Stimulated activated CD8-positive, alpha-beta memory T cell treated with anti-CD3 and anti-CD28 coated beads, Interleukin-15, amount 100 ng/mL, for 1 hour (primary cell): ENCODE measurements at regions not wholly inside any gene's neighbourhood (a gene's known extent, or its start where the extent isn't known, plus 50 kb on each side); places are given as distances from the start of the nearest gene placed in this dataset.

Experiments
- DNase-seq: peaks from one replicate; pipeline ENCODE4 v3.0.0-alpha.2; 2020; ENCODE audit warnings: low read depth

- no peak for DNase-seq
Measured at GRCh38 chr17:79521225-79521624, 89.6 kb downstream of the RBFOX3 start.

GRCh38 chr17:79520167-79521165 is 90.4 kb downstream of the RBFOX3 start:
- DNase-seq, result no peak

- DNase-seq, result no peak
Measured at GRCh38 chr17:79519601-79520000, 91.2 kb downstream of the RBFOX3 start.

- DNase-seq, result no peak
Measured at GRCh38 chr17:79518585-79519523, 92.0 kb downstream of the RBFOX3 start.

- no peak for DNase-seq
Measured at GRCh38 chr17:79517827-79518584, 92.8 kb downstream of the RBFOX3 start.

GRCh38 chr17:79515646-79516571 is 94.9 kb downstream of the RBFOX3 start:
- DNase-seq, result no peak

GRCh38 chr17:79515110-79515509 is 95.7 kb downstream of the RBFOX3 start:
- no peak for DNase-seq

- no peak for DNase-seq
Measured at GRCh38 chr17:79513820-79514535, 96.9 kb downstream of the RBFOX3 start.

- DNase-seq, result no peak
Measured at GRCh38 chr17:79513206-79513605, 97.6 kb downstream of the RBFOX3 start.

- no peak for DNase-seq
Measured at GRCh38 chr17:79511471-79511870, 99.4 kb downstream of the RBFOX3 start.

GRCh38 chr17:79510071-79510470 is 100.8 kb downstream of the RBFOX3 start:
- no peak for DNase-seq

- no peak for DNase-seq
Measured at GRCh38 chr17:79509490-79509889, 101.4 kb downstream of the RBFOX3 start.

- DNase-seq, result no peak
Measured at GRCh38 chr17:79509008-79509407, 101.8 kb downstream of the RBFOX3 start.

- no peak for DNase-seq
Measured at GRCh38 chr17:79508291-79508716, 102.5 kb downstream of the RBFOX3 start.

- DNase-seq, result no peak
Measured at GRCh38 chr17:79506955-79507354, 103.9 kb downstream of the RBFOX3 start.

- no peak for DNase-seq
Measured at GRCh38 chr17:79506150-79506870, 104.5 kb downstream of the RBFOX3 start.

- DNase-seq, result no peak
Measured at GRCh38 chr17:79505199-79505598, 105.7 kb downstream of the RBFOX3 start.

GRCh38 chr17:79504181-79504605 is 106.7 kb downstream of the RBFOX3 start:
- no peak for DNase-seq

GRCh38 chr17:79503126-79503839 is 107.6 kb downstream of the RBFOX3 start:
- DNase-seq, result no peak
